NT2/D1 (cell line): ENCODE measurements at regions not wholly inside any gene's neighbourhood (a gene's known extent, or its start where the extent isn't known, plus 50 kb on each side); places are given as distances from the start of the nearest gene placed in this dataset.

Source experiments
- SUZ12 ChIP-seq: IDR thresholded peaks from 2 replicates; pipeline ENCODE4 v1.6.1; 2011; ENCODE audit not compliant: insufficient read length, insufficient read depth; ENCODE audit errors: extremely low read depth
- YY1 ChIP-seq: IDR thresholded peaks from 2 replicates; pipeline ENCODE4 v1.6.1; 2011; ENCODE audit not compliant: insufficient read length, insufficient read depth
- ZNF274 ChIP-seq: IDR thresholded peaks from 2 replicates; pipeline ENCODE4 v1.6.1; 2011; ENCODE audit warnings: mild to moderate bottlenecking, low read depth, low read length

DNA sequence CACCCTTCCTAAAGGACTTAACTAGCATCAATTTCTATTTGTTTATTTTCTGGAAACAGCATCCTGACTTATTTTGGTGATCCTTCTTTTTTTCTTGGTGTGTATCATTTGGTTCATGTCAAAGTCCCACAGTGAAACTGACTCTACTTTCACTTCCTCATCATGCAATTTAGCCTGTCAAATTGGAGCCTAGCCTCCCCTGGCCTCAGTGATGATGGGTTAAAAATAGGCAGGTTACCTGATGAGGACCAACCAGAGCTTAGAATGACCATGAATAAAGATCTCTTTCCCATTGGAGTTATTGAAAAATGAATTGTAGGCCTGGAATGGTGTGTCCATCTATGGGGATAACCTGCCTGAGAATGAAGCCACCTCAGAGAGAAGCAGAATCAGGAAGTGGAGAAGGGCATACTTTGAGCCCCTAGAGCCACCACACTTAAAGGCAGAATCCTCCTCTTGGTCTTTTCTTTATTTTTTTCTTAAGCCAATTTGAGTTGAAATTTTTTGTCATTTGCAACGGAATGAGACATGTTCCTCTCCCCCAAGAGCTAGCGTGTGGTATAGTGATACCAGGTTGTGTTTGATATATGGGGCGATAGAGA is 105.6 kb downstream of the BTBD3 start:
- no peak for TF ChIP-seq YY1
- TF ChIP-seq ZNF274, result no peak
- no peak for TF ChIP-seq SUZ12
